ENCODE measurements at regions not wholly inside any gene's neighbourhood (a gene's known extent, or its start where the extent isn't known, plus 50 kb on each side); places are given as distances from the start of the nearest gene placed in this dataset.

- DNase-seq (ENCODE audit: extremely low read depth, low read depth, low spot score): no peak
These were observed 927.5 kb upstream of the VRK2 start for GRCh38 chr2:57119141-57119540.

- DNase-seq (ENCODE audit: extremely low read depth, low read depth, low spot score): no peak
These were observed 920.2 kb upstream of the VRK2 start for GRCh38 chr2:57126410-57126809.

DNA sequence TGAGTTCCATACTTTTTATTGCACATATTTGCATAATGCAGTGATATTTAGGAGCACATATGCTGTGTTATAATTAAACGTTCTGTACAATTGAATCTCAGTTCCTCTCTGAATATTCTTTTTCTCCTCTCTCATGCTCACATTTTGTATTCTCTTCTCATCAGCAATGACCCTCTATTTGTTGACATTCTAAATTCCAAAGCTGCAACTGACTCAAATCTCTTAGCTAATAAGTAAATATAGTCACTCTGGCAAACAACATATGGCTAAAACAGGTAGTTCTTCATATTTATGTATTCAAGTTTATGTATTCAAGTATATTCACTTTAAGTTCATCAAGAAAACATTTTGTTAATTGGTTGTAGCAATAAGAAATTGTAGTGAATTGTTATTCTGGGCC, 907.4 kb upstream of the VRK2 start:
- DNase-seq (ENCODE audit: extremely low read depth, low read depth, low spot score): no peak

DNA sequence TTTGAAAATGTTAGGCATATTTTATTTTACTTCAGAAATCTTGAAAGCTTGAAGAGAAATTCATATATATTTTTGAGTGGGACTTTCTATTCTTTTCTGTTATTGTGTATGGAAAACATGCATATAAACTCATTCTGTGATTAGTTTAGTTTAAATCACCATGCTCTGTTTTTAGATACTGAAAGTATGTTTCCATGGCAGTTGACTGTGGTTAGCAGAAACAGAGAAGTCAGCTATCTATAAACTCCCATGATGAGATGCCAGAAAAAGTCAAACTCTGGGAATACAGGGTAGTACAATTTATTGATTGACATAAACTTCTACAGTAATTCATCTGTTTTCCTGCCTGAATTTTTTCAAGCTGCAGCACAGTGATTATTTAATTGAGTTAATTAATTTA, 905.3 kb upstream of the VRK2 start:
- no peak for DNase-seq (ENCODE audit: extremely low read depth, low read depth, low spot score)

DNA sequence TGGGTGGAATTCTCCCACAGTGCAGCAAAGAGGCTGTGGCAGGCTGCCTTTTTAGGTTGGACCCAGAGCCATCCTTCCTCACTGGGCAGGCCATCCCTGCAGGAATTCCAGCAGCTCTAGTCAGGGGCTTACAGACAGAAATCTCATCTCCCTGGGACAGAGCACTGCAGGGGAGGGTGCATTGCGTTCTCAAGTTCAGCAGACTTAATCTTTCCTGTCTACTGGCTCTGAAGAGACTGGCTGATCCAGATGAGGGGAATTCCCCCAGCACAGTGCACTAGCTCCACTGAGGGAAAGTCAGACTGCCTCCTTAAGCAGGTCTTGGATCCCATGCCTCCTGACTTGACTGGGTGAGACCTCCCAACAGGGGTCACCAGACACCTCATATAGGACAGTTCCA, 899.7 kb upstream of the VRK2 start:
- no peak for DNase-seq (ENCODE audit: extremely low read depth, low read depth, low spot score)

DNA sequence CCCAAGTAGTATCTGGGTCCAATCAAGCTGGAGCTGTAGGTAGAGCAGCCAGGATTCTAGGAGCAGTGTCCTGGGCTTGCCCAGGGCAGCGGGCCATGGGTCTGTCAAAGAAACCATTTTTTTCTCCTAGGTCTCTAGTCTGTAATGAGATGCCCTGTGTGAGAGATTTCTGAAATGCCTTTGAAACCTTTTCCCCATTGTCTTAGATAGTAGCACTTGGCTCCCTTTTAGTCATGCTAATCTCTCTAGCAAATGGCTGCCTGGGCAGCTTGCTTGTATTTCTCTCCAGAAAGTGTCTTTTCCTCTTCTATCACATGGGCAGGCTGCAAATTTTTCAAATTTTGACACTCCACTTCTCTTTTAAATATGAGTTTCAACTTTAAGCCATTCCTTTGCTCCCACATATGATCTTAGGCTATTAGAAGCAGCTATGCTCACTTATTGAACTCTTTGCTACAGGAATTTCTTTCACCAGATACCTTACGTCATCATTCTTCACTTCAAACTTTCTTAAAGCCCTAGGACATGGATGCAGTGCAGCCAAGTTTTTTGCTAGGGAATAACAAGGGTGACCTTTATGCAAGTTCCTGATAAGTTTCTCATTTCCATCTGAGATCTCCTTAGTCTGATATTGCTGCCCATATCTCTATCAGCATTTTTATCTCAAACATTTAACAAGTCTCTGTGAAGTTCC, 890.2 kb upstream of the VRK2 start:
- no peak for DNase-seq (ENCODE audit: extremely low read depth, low read depth, low spot score)

DNA sequence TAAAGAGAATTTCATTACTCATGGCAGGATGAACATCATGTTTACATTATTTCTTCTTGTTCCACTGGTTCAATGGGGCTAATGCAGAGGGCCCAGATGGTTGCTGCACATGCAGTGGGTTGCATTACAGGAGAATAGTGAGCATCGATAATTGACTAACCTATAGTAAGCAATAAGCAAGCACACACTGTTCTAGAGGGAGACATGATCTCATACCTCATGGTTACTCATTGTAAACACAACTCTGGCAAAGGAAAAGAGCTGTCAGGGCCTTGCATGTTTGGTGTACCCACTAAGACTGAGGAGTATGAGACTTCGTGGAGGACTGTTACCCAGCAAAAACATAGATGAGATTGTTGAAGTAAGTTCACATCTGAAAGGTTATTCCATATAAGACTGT, 885.6 kb upstream of the VRK2 start:
- DNase-seq (ENCODE audit: extremely low read depth, low read depth, low spot score): no peak

GRCh38 chr2:57177176-57177575, 869.4 kb upstream of the VRK2 start:
- DNase-seq (ENCODE audit: extremely low read depth, low read depth, low spot score): no peak

GRCh38 chr2:57180042-57180567, 866.5 kb upstream of the VRK2 start:
- DNase-seq (ENCODE audit: extremely low read depth, low read depth, low spot score): peak; percentile 67

DNA sequence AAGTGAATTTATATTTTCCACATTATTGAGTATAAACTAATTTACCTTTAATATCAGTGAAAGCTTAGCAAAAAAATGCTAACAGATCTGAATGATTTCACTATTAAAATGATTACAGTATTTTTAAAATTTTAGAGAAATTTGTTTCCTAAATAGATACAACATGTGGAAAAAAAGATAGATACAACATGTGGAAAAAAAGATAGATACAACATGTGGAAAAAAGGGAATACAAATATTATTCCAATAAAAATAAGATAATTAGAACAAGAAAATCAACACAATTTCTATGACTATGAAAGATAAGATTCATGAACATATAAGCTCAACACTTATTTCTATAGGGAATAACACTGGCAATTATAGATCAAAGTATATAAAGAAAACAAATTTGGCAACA, 865.9 kb upstream of the VRK2 start:
- DNase-seq (ENCODE audit: extremely low read depth, low read depth, low spot score): no peak

GRCh38 chr2:57181315-57182038, 865.1 kb upstream of the VRK2 start:
- peak; percentile 34 for DNase-seq (ENCODE audit: extremely low read depth, low read depth, low spot score)

DNA sequence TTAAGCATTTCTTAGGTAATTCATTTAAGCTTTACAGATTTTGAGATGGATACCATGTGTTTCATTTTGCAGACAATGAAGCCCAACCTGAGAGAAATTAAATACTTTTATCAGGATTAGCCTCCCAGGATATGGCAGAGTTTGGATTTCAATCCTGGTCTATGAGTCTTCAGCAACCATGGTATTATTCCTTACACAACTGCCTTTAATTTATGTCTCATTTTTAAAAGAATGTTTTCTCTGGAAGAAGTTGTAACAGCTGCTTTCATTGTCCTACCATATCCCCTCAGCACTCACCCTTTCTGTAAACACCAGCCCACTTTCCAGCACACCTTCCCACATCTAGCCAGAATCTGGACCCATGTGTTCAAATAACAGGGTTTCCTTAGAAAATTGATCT, 863.7 kb upstream of the VRK2 start:
- no peak for DNase-seq (ENCODE audit: extremely low read depth, low read depth, low spot score)

- no peak for DNase-seq (ENCODE audit: extremely low read depth, low read depth, low spot score)
These were observed 861.0 kb upstream of the VRK2 start for GRCh38 chr2:57185568-57185967.

GRCh38 chr2:57190007-57190406, 856.6 kb upstream of the VRK2 start:
- no peak for DNase-seq (ENCODE audit: extremely low read depth, low read depth, low spot score)

DNA sequence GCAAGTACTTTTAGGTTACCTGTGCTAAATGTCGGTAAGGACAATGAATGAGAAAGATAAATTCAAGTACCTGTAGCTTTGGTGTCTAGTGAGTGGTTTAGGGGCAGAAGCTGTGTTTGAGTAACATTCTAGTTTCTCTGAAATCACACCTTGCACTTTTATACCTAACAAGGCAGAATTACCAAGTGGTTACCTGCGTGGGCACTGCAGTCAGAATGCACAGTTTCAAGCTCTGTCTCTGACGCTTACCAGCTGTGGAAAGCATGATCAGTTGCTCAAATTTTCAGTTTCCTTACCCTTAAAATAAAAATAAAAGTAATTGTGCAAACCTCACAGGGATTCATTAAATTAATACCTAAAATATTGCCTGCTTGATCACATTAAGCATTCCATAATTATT, 846.9 kb upstream of the VRK2 start:
- no peak for DNase-seq (ENCODE audit: extremely low read depth, low read depth, low spot score)

GRCh38 chr2:57204364-57204763, 842.2 kb upstream of the VRK2 start:
- DNase-seq (ENCODE audit: extremely low read depth, low read depth, low spot score): no peak

GRCh38 chr2:57205241-57205640, 841.4 kb upstream of the VRK2 start:
- no peak for DNase-seq (ENCODE audit: extremely low read depth, low read depth, low spot score)

DNA sequence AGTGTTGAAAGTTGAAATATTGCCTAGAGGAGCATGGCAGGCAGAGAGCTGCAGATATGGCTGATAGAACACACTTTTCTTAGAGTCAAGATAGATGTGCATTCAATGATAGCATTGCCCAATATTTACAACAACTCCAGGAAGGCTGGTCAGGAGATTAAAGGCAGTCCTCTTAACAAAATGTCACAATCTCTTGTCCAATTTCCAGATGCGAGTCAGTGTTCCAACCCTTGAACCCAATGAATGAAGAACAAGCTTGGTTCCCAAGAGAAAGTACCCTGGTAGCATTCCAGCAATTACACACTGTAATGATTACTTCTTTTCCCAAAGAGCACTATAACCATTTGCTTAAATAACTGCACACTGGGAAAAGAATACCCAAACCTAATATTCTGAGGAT, 839.4 kb upstream of the VRK2 start:
- DNase-seq (ENCODE audit: extremely low read depth, low read depth, low spot score): no peak

DNA sequence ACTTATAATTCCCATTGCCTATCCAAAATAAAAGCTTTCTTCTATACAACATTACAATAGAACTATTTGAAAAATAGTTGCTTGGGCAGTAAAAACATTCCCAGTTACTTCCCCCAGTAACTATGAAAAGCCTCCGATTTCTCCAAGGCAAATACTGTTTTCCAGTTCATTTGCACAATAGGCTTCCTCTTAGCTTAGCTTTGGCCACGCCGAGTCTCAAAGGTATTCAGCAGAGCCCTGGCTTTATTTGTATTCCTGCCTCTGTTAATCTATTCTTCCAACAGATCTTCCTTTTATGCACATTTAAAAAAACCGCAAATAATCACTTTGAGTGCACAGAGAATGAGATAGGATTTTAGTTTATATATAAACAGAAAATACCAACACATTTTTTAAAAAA, 836.8 kb upstream of the VRK2 start:
- DNase-seq (ENCODE audit: extremely low read depth, low read depth, low spot score): no peak

- DNase-seq (ENCODE audit: extremely low read depth, low read depth, low spot score): no peak
These were observed 835.8 kb upstream of the VRK2 start for GRCh38 chr2:57210855-57211254.

DNA sequence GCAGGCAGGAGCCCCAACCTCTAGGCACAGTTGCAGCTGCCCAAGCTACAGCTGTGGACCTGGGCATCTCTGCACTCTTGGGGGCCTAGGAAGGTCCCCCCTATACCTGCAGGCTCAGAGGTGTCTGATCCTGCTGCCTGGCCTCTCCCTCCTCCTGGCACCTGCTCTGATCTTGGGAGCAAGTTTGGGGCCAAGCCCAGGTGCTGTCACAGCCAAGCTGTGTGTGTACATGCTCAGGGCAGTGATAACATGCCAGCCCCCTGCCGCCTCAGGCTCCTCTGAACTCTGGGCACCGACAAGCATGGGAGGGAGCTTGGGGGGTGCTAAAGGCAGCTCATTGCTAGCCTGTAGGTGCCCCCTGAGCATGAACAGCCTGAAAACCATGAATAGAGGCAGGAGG, 829.6 kb upstream of the VRK2 start:
- no peak for DNase-seq (ENCODE audit: extremely low read depth, low read depth, low spot score)

- DNase-seq (ENCODE audit: extremely low read depth, low read depth, low spot score): no peak
These were observed 828.4 kb upstream of the VRK2 start for GRCh38 chr2:57218206-57218605.
